ENCODE measurements at regions not wholly inside any gene's neighbourhood (a gene's known extent, or its start where the extent isn't known, plus 50 kb on each side); places are given as distances from the start of the nearest gene placed in this dataset.

GRCh38 chr2:51791496-51791895 lies 759.6 kb upstream of the NRXN1 start:
- Histone ChIP-seq H3K9me2 (ENCODE audit: insufficient read depth) (no peaks in the 10 kb centered on the region; the same call in 1 of the 2 replicates), H3K27me3 (ENCODE audit: insufficient read depth, low read depth) (no peaks in the 10 kb centered on the region), H3K4me1 (replicated peaks; ENCODE audit: insufficient read depth) (no peaks in the 10 kb centered on the region), H4K20me1 (ENCODE audit: insufficient read depth) (no peaks in the 10 kb centered on the region), H3F3A (ENCODE audit: insufficient read depth, low read depth) (no peaks in the 10 kb centered on the region), H3K9me3 (ENCODE audit: insufficient read depth, low read depth) (no peaks in the 10 kb centered on the region), H3K4me2 (no peak overlapping the region), H3K4me3 (no peak overlapping the region), H3K27ac (no peak overlapping the region), H2AFZ (no peak overlapping the region), H3K79me2 (ENCODE audit: low read depth) (no peaks in the 10 kb centered on the region), H3K36me3 (ENCODE audit: low read depth) (no peaks in the 10 kb centered on the region)
- TF ChIP-seq CTCF (conservative IDR thresholded peaks at IDR 0.05) (no peak), EZH2 (IDR thresholded peaks at IDR 0.05; ENCODE audit: low read depth) (no peak)
- POLR2A ChIA-PET (ENCODE audit: unreplicated experiment), result no interaction called here
- BruUV-seq (replicated peaks), result no TSS peak
- no peak for DNase-seq
- intact Hi-C loops (cut with micrococcal nuclease; ENCODE audit: unreplicated experiment), result no loop called here
- CTCF ChIA-PET, result no interaction called here

- TF ChIP-seq CTCF (conservative IDR thresholded peaks at IDR 0.05) (no peak), EZH2 (IDR thresholded peaks at IDR 0.05; ENCODE audit: low read depth) (no peak)
- no peaks in the 10 kb centered on the region for H3K36me3 ChIP-seq (ENCODE audit: low read depth)
- H2AFZ ChIP-seq, result no peak overlapping the region
- ChIA-PET CTCF (no interaction called here), POLR2A (ENCODE audit: unreplicated experiment) (no interaction called here)
- H3K79me2 ChIP-seq (ENCODE audit: low read depth), result no peaks in the 10 kb centered on the region
- no peaks in the 10 kb centered on the region for H4K20me1 ChIP-seq (ENCODE audit: insufficient read depth)
- no TSS peak for BruUV-seq (replicated peaks)
- no peak overlapping the region for H3K4me2 ChIP-seq
- no peaks in the 10 kb centered on the region for H3K27me3 ChIP-seq (ENCODE audit: insufficient read depth, low read depth)
- intact Hi-C loops (cut with micrococcal nuclease; ENCODE audit: unreplicated experiment), result no loop called here
- H3F3A ChIP-seq (ENCODE audit: insufficient read depth, low read depth), result no peaks in the 10 kb centered on the region
- no peak overlapping the region for H3K27ac ChIP-seq
- no peak overlapping the region for H3K4me3 ChIP-seq
- no peak for DNase-seq
- H3K4me1 ChIP-seq (replicated peaks; ENCODE audit: insufficient read depth), result no peaks in the 10 kb centered on the region
- no peaks in the 10 kb centered on the region; the same call in 1 of the 2 replicates for H3K9me2 ChIP-seq (ENCODE audit: insufficient read depth)
- no peaks in the 10 kb centered on the region for H3K9me3 ChIP-seq (ENCODE audit: insufficient read depth, low read depth)
Measured at GRCh38 chr2:51790854-51791253, 758.9 kb upstream of the NRXN1 start.

- Histone ChIP-seq H3K36me3 (ENCODE audit: low read depth) (no peaks in the 10 kb centered on the region), H3K4me1 (replicated peaks; ENCODE audit: insufficient read depth) (no peaks in the 10 kb centered on the region), H3K27ac (no peak overlapping the region), H3K9me2 (ENCODE audit: insufficient read depth) (no peaks in the 10 kb centered on the region; the same call in 1 of the 2 replicates), H3K27me3 (ENCODE audit: insufficient read depth, low read depth) (no peaks in the 10 kb centered on the region), H3K9me3 (ENCODE audit: insufficient read depth, low read depth) (no peaks in the 10 kb centered on the region), H3K4me2 (no peak overlapping the region), H3K79me2 (ENCODE audit: low read depth) (no peaks in the 10 kb centered on the region), H3F3A (ENCODE audit: insufficient read depth, low read depth) (no peaks in the 10 kb centered on the region), H4K20me1 (ENCODE audit: insufficient read depth) (no peaks in the 10 kb centered on the region), H3K4me3 (no peak overlapping the region), H2AFZ (no peak overlapping the region)
- CTCF ChIA-PET, result no interaction called here
- POLR2A ChIA-PET (ENCODE audit: unreplicated experiment), result no interaction called here
- DNase-seq, result no peak
- intact Hi-C loops (cut with micrococcal nuclease; ENCODE audit: unreplicated experiment), result no loop called here
- no TSS peak for BruUV-seq (replicated peaks)
- TF ChIP-seq EZH2 (IDR thresholded peaks at IDR 0.05; ENCODE audit: low read depth) (no peak), CTCF (conservative IDR thresholded peaks at IDR 0.05) (no peak)
Measured at GRCh38 chr2:51789918-51790317, 758.0 kb upstream of the NRXN1 start.

All from PC-9 (cell line).